Ramos (cell line): ENCODE measurements at regions not wholly inside any gene's neighbourhood (a gene's known extent, or its start where the extent isn't known, plus 50 kb on each side); places are given as distances from the start of the nearest gene placed in this dataset.

ENCODE experiments used
- in situ Hi-C: fragments of 300-500 bp; cut with MboI; formaldehyde crosslinking; loops from one replicate; pipeline ENCODE4 v1.14.3; 2022; ENCODE audit warnings: low sequenced_read_pairs; ENCODE audit not compliant: unreplicated experiment

GRCh38 chr10:78260680-78261079 lies 227.0 kb downstream of the RPS24 start:
- in situ Hi-C loops = no loop called here

- in situ Hi-C loops = no loop called here
Measured at GRCh38 chr10:78261291-78261690, 227.6 kb downstream of the RPS24 start.

GRCh38 chr10:78262860-78263259 lies 229.2 kb downstream of the RPS24 start:
- in situ Hi-C loops = no loop called here

- in situ Hi-C loops = no loop called here
Measured at GRCh38 chr10:78263521-78263988, 229.9 kb downstream of the RPS24 start.

- in situ Hi-C loops = no loop called here
Measured at GRCh38 chr10:78264361-78264760, 230.7 kb downstream of the RPS24 start.

GRCh38 chr10:78266741-78267469 lies 233.2 kb downstream of the RPS24 start:
- in situ Hi-C loops = no loop called here

GRCh38 chr10:78267598-78267997 lies 233.9 kb downstream of the RPS24 start:
- in situ Hi-C loops = no loop called here

- in situ Hi-C loops = no loop called here
Measured at GRCh38 chr10:78269060-78269459, 235.4 kb downstream of the RPS24 start.

- in situ Hi-C loops = no loop called here
Measured at GRCh38 chr10:78272329-78272728, 238.7 kb downstream of the RPS24 start.

GRCh38 chr10:78274491-78274890 lies 240.8 kb downstream of the RPS24 start:
- in situ Hi-C loops = no loop called here

GRCh38 chr10:78276139-78276538 lies 242.5 kb downstream of the RPS24 start:
- in situ Hi-C loops = no loop called here

- in situ Hi-C loops = no loop called here
Measured at GRCh38 chr10:78277314-78278057, 243.8 kb downstream of the RPS24 start.

GRCh38 chr10:78278058-78278404 lies 244.4 kb downstream of the RPS24 start:
- in situ Hi-C loops = no loop called here

- in situ Hi-C loops = no loop called here
Measured at GRCh38 chr10:78279756-78280155, 246.1 kb downstream of the RPS24 start.

- in situ Hi-C loops = no loop called here
Measured at GRCh38 chr10:78280604-78281003, 246.9 kb downstream of the RPS24 start.

GRCh38 chr10:78281627-78282026 lies 248.0 kb downstream of the RPS24 start:
- in situ Hi-C loops = no loop called here

- in situ Hi-C loops = no loop called here
Measured at GRCh38 chr10:78283069-78283682, 249.5 kb downstream of the RPS24 start.

GRCh38 chr10:78284381-78284780 lies 250.7 kb downstream of the RPS24 start:
- in situ Hi-C loops = no loop called here

GRCh38 chr10:78285226-78285625 lies 251.6 kb downstream of the RPS24 start:
- in situ Hi-C loops = no loop called here

GRCh38 chr10:78286186-78286585 lies 252.5 kb downstream of the RPS24 start:
- in situ Hi-C loops = no loop called here

- in situ Hi-C loops = no loop called here
Measured at GRCh38 chr10:78286668-78287067, 253.0 kb downstream of the RPS24 start.
